ENCODE measurements at regions not wholly inside any gene's neighbourhood (a gene's known extent, or its start where the extent isn't known, plus 50 kb on each side); places are given as distances from the start of the nearest gene placed in this dataset.

GRCh38 chr2:103734911-103735310 lies 973.1 kb downstream of the TMEM182 start:
- DNase-seq, result no peak

GRCh38 chr2:103738108-103738507 lies 976.3 kb downstream of the TMEM182 start:
- no peak for DNase-seq

GRCh38 chr2:103738606-103739005 lies 976.8 kb downstream of the TMEM182 start:
- no peak for DNase-seq

DNA sequence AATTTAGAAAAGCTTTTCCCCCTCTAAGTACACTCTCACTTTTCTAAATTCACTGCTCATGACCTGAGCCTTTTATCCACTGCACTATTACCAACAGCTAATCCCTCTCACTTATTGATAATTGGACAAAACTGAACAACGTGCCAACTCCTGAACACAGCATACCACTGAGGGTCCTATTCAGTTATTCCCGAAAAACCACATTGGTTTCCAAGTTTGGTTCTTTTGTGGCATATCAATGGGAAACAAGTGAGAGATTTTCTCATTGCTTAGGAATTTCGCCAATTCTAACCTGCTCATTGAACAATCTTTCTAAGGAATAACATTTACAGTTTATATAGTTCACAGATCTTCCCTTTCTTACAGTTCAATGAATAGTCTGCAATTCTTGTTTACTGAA lies 977.4 kb downstream of the TMEM182 start:
- no peak for DNase-seq

GRCh38 chr2:103739921-103740320 lies 978.1 kb downstream of the TMEM182 start:
- DNase-seq, result no peak

- DNase-seq, result no peak
Measured at GRCh38 chr2:103740631-103741030, 978.8 kb downstream of the TMEM182 start.

- no peak for DNase-seq
Measured at GRCh38 chr2:103743195-103743594, 981.4 kb downstream of the TMEM182 start.

- DNase-seq, result no peak
Measured at GRCh38 chr2:103754530-103754929, 992.7 kb downstream of the TMEM182 start.

DNA sequence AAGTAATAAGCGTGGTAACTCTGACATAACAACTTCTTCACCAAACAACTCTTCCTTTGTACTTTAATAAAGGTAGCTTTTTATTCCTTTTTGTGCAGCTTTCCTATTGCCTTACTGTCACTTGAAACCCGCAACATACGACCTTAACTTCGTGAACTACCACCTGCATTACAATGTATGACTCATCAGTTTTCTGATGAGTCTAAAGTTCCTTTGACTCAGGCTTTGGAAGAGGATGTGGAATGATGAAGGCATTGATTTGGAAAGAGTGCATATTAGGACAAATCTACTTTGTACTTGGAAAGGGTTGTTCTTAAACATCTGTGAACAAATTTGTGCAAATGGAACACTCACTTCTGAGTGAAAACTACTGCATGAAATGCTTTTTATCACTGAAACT lies 1012.1 kb downstream of the TMEM182 start:
- no peak for DNase-seq

DNA sequence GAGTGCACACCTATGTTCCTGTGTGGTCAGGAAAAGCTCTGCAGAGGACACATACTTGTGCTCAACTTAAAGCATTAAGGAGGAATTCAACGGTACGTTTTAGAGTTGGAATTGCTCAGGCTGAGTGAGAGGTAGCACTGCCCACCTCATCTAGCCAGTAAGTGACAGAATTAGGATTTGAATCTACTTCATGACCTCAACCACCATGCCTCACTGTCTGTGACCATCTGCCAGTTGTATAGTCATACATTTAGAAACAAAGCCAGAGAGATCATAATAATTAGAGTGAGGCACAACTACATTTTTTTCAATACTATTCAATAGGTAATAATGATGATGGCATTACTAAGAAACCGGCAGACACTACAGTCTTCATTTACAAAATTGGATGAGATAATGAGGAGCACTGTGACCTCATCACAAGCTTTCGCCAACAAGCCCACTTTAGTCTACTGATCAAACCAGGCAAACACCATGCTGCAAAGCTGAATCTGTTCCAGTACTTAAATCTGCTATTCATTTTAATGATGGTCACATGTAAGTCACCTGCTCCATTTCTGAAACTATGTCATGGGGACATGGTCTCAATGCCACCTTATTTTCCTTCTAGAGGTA lies 1018.4 kb downstream of the TMEM182 start:
- no peak for DNase-seq

DNA sequence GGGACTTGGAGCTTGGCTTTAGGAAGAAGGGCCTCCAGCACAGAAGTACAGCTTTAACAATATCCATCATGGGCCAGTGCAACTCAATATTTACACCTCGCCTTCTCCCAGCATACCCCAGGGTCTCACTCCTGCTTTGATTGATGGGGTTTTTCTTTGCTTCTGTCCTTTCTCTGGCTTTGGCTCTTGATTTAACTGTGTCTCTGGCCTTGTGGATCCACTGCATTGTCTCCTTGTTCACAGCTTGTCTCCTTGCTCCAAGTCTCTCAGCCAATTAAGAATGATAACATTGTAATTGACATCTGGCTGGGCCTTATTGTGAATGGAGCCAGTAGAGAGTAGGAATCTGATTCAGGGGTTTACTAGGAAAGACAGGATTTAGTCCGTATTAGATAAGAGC lies 1019.5 kb downstream of the TMEM182 start:
- DNase-seq, result no peak

GRCh38 chr2:103784261-103784660 lies 1022.4 kb downstream of the TMEM182 start:
- no peak for DNase-seq

DNA sequence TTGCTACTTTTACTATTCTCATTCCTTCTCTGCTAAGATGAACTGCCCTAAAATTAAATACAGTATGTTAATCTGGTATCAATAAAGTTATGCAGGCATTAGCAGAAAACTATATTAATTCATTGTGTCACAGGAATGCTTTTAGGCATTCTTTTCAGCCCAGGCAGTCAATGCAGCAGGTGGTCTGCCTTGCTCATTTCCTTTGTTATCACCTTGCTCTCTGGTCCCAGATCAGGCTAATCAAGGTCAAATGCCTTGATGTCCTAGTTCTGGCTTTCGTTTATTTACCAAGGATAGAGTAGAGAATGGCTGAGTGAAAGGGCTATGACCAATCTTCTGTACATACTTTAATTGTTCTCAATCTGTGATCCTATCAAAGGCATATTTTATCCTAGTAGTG lies 1023.6 kb downstream of the TMEM182 start:
- no peak for DNase-seq

DNA sequence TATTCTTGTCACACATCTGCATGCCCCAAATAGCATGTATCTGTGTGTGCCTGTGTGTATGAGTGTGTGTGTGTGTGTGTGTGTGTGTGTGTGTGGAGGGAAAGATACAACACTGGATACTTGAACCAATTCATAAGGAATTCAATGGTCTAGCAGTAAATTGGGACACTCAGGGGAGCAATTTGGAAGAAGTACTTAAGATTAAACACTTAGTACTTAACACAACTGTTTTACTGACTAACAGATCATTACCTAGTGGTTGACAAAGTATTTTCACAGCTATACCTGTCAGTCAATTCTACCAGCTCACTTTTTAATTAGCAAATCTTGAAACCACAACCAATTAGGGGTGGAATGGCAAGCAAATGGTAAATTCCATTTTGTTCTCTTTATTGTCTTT lies 1024.1 kb downstream of the TMEM182 start:
- DNase-seq, result no peak

- DNase-seq, result no peak
Measured at GRCh38 chr2:103788389-103788788, 1026.6 kb downstream of the TMEM182 start.

- no peak for DNase-seq
Measured at GRCh38 chr2:103788951-103789350, 1027.1 kb downstream of the TMEM182 start.

DNA sequence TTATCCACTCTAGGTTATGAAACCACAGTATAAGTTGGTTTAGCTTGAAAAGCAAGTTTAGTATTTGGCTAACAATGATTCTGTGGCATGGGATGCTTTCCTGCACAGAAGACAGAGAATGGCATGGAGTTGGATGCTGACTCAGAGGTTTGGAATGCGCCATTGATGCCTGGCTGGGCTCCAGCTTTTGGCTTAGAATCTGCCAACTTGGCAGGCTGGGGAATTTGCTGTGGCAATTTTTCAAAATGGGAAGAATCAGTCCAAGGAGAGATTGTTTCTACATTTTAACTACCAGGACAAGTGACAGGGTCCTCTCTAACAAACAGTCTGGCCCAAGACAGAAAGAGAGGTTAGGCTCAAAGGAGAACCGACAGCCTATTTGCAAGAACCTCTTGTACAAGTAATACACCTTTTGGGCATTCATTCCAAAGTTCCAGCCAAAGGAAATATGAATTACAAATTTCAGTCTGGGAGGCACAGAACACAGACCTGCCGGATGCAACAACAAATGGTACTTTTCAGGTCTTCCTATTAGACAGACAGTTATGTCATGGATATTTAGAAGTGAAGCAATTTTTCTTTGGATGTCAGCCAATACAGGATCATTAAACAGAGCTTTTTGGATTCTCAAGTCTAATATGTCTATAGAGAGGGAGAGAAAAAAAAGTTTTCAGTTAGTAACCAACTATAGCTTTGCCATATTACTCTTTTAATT lies 1027.7 kb downstream of the TMEM182 start:
- DNase-seq, result peak; percentile 65

- no peak for DNase-seq
Measured at GRCh38 chr2:103792042-103792441, 1030.2 kb downstream of the TMEM182 start.

DNA sequence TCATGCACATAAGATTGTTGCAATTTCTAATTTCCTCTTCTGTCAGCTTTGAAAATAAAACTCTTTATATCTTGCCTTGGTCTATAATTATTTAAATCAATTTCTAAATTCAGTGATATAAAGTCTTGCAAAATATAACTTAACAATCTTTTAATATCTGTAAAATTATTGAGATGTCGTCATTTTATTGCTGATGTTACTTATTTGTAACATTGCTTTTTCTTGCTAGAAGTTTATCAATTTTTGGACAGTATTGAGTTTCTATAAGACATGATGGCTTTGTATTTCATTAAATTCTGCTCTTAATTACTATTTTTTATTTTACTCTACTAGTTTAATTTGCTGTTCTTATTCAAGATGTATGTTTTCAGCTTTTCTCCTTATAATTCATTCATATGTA lies 1036.5 kb downstream of the TMEM182 start:
- DNase-seq, result no peak

DNA sequence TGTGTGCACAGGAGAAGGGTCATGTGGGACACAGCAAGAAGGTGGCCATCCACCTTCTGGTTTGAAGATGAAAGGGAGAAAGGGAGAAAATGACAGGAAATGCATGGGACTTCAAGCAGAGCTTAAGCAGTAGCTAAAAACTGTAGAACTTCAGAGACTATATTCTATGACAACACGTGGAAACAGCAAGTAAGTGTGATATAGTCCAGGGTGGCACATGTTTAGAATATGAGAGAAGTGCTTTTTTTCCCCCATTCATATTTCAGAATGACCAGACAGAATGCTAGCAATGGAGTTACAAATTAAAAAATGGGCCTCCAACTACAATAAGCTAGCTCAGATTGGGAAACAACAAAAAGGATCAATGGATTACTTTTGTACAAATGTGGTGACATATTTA lies 1042.2 kb downstream of the TMEM182 start:
- DNase-seq, result no peak

- no peak for DNase-seq
Measured at GRCh38 chr2:103805746-103806145, 1043.9 kb downstream of the TMEM182 start.

DNA sequence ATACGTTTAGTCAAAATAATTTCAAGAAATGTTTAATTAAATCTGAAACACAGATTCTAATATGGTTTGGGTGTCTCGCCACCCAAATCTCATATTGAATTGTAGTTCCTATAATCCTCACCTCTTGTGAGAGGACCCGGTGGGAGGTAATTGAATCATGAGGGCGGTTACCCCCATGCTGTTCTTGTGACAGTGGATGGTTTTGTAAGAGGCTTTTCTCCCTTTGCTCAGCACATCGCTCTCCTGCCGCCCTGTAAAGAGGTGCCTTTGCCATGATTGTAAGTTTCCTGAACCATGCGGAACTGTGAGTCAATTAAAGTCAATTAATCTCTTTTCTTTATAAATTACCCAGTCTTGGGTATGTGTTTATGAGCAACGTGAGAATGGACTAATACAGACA lies 1045.1 kb upstream of the POU3F3 start:
- DNase-seq, result no peak

GRCh38 chr2:103809415-103809814 lies 1044.5 kb upstream of the POU3F3 start:
- no peak for DNase-seq

- peak; percentile 55 for DNase-seq
Measured at GRCh38 chr2:103809941-103810441, 1043.9 kb upstream of the POU3F3 start.

- no peak for DNase-seq
Measured at GRCh38 chr2:103810875-103811274, 1043.0 kb upstream of the POU3F3 start.

Data from T1000 (cell line).